HL-60 (cell line): ENCODE measurements at regions not wholly inside any gene's neighbourhood (a gene's known extent, or its start where the extent isn't known, plus 50 kb on each side); places are given as distances from the start of the nearest gene placed in this dataset.

Experiments used
- GABPA ChIP-seq: IDR thresholded peaks from 2 replicates; pipeline ENCODE4 v1.6.1; 2012; ENCODE audit warnings: low read depth
- POLR2AphosphoS5 ChIP-seq: IDR thresholded peaks from 2 replicates; pipeline ENCODE4 v1.6.1; 2012; ENCODE audit warnings: low read depth
- TF ChIP-seq, protein P1 (sequence below): IDR thresholded peaks from one replicate; pipeline ENCODE4 v1.5.1; 2011; ENCODE audit warnings: low read length, control low read depth, inconsistent platforms; ENCODE audit not compliant: insufficient read depth

DNA sequence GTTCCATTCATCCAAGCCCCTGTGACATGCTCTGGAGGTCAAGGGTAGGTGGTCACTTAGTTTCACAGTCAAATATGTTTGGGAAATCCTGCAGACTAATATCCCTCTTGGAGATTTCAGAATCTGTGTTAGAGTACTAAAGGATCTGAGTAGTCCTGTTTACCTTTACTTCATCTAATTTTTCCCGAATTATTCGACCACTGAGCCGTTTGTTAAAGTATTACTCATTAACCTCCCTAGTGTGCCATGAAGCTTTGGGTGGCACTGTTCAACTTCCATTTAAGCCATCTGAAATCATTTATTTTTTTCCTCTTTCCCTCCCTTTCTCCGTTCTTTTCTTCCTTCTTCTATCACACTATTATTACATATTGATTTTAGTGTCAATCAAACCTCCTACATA is 109.9 kb downstream of the NGF start:
- TF ChIP-seq GABPA: no peak
- no peak for TF ChIP-seq POLR2AphosphoS5
- TF ChIP-seq, protein P1, sequence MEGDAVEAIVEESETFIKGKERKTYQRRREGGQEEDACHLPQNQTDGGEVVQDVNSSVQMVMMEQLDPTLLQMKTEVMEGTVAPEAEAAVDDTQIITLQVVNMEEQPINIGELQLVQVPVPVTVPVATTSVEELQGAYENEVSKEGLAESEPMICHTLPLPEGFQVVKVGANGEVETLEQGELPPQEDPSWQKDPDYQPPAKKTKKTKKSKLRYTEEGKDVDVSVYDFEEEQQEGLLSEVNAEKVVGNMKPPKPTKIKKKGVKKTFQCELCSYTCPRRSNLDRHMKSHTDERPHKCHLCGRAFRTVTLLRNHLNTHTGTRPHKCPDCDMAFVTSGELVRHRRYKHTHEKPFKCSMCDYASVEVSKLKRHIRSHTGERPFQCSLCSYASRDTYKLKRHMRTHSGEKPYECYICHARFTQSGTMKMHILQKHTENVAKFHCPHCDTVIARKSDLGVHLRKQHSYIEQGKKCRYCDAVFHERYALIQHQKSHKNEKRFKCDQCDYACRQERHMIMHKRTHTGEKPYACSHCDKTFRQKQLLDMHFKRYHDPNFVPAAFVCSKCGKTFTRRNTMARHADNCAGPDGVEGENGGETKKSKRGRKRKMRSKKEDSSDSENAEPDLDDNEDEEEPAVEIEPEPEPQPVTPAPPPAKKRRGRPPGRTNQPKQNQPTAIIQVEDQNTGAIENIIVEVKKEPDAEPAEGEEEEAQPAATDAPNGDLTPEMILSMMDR: no peak
